K562 (cell line): ENCODE measurements at regions not wholly inside any gene's neighbourhood (a gene's known extent, or its start where the extent isn't known, plus 50 kb on each side); places are given as distances from the start of the nearest gene placed in this dataset.

ENCODE experiments used
- ATF3 ChIP-seq, 2 experiments: fragments of 450-650 bp in 1 of 2; sonication (generic) in 1 of 2; formaldehyde crosslinking in 1 of 2; IDR thresholded peaks in 1 of 2; conservative IDR thresholded peaks in 1 of 2; 2 replicates each; pipeline versions ENCODE4 v1.6.1 to v1.8.1; 2016 to 2023; ENCODE audit warnings: mild to moderate bottlenecking in 2 of 2, moderate library complexity in 2 of 2, inconsistent platforms in 1 of 2, missing genetic modification reagents in 1 of 2
- C11orf30 ChIP-seq: fragments of 450-650 bp; IDR thresholded peaks from 2 replicates; pipeline ENCODE4 v1.6.1; 2016; ENCODE audit warnings: low read depth, mild to moderate bottlenecking
- DDX20 ChIP-seq: fragments of 450-650 bp; IDR thresholded peaks from 2 replicates; pipeline ENCODE4 v1.6.1; 2016; ENCODE audit warnings: missing genetic modification characterization, low read depth, mild to moderate bottlenecking, missing compliant biosample characterization, moderate library complexity
- ELK3 ChIP-seq: fragments of 450-650 bp; formaldehyde crosslinking; IDR thresholded peaks from 2 replicates; pipeline ENCODE4 v1.4.0; 2020; ENCODE audit warnings: mild to moderate bottlenecking
- FOSL1 ChIP-seq: fragments of 200-800 bp; sonication (Bioruptor generic); conservative IDR thresholded peaks from 2 replicates; pipeline ENCODE4 v1.6.1; 2016; ENCODE audit warnings: missing genetic modification characterization, missing compliant biosample characterization
- HDAC6 ChIP-seq: IDR thresholded peaks from 2 replicates; pipeline ENCODE4 v1.6.1; 2012; ENCODE audit warnings: low read depth, mild to moderate bottlenecking, control low read depth, inconsistent platforms, low read length, moderate library complexity
- HNRNPUL1 ChIP-seq: fragments of 200-400 bp; formaldehyde crosslinking; IDR thresholded peaks from 2 replicates; pipeline ENCODE4 v1.6.1; 2017; ENCODE audit warnings: low read length
- KHSRP ChIP-seq: fragments of 450-650 bp; IDR thresholded peaks from 2 replicates; pipeline ENCODE4 v1.6.1; 2017
- NFE2 ChIP-seq: IDR thresholded peaks from 2 replicates; pipeline ENCODE4 v1.6.1; 2014; ENCODE audit warnings: antibody characterized with exemption, low read depth
- NR2F6 ChIP-seq: fragments of 450-650 bp; formaldehyde crosslinking; IDR thresholded peaks from 2 replicates; pipeline ENCODE4 v1.4.0; 2020; ENCODE audit warnings: mild to moderate bottlenecking
- RHOXF2B ChIP-seq: fragments of 250-450 bp; sonication (Bioruptor Pico); conservative IDR thresholded peaks from 2 replicates; pipeline ENCODE4 v1.5.1; 2021
- ZNF134 ChIP-seq: fragments of 250-450 bp; sonication (Bioruptor Pico); conservative IDR thresholded peaks from 2 replicates; pipeline ENCODE4 v1.4.0; 2020
- ZNF197 ChIP-seq: fragments of 200-800 bp; sonication (Bioruptor generic); IDR thresholded peaks from 2 replicates; pipeline ENCODE4 v1.6.1; 2016; ENCODE audit warnings: low read depth, missing genetic modification characterization, missing compliant biosample characterization
- ZNF384 ChIP-seq: IDR thresholded peaks from 2 replicates; pipeline ENCODE4 v1.6.1; 2012; ENCODE audit warnings: low read depth, low read length, improper control_type of control experiment
- ZNF561 ChIP-seq: fragments of 450-650 bp; formaldehyde crosslinking; conservative IDR thresholded peaks from 2 replicates; pipeline ENCODE4 v1.4.0; 2020; ENCODE audit warnings: mild to moderate bottlenecking, moderate library complexity
- TF ChIP-seq, protein P1 (sequence below): sonication (generic); formaldehyde crosslinking; IDR thresholded peaks from 2 replicates; pipeline ENCODE4 v1.8.0; 2022; ENCODE audit warnings: missing genetic modification reagents, mild to moderate bottlenecking, borderline replicate concordance
- TF ChIP-seq, protein P2 (sequence below): fragments of 250-450 bp; sonication (Bioruptor Pico); IDR thresholded peaks from 2 replicates; pipeline ENCODE4 v1.8.0; 2021; ENCODE audit warnings: mild to moderate bottlenecking, moderate library complexity
- TF ChIP-seq, protein P3 (sequence below): fragments of 250-450 bp; sonication (Bioruptor Pico); IDR thresholded peaks from 2 replicates; pipeline ENCODE4 v1.4.0; 2020; ENCODE audit warnings: mild to moderate bottlenecking

GRCh38 chrX:42096265-42096920 lies 173.0 kb upstream of the CASK start (continued):
- TF ChIP-seq, protein P1, sequence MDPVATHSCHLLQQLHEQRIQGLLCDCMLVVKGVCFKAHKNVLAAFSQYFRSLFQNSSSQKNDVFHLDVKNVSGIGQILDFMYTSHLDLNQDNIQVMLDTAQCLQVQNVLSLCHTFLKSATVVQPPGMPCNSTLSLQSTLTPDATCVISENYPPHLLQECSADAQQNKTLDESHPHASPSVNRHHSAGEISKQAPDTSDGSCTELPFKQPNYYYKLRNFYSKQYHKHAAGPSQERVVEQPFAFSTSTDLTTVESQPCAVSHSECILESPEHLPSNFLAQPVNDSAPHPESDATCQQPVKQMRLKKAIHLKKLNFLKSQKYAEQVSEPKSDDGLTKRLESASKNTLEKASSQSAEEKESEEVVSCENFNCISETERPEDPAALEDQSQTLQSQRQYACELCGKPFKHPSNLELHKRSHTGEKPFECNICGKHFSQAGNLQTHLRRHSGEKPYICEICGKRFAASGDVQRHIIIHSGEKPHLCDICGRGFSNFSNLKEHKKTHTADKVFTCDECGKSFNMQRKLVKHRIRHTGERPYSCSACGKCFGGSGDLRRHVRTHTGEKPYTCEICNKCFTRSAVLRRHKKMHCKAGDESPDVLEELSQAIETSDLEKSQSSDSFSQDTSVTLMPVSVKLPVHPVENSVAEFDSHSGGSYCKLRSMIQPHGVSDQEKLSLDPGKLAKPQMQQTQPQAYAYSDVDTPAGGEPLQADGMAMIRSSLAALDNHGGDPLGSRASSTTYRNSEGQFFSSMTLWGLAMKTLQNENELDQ (CRISPR knock-in tag), result no peak
- TF ChIP-seq HDAC6 (no peak), ZNF134 (CRISPR knock-in tag) (no peak), NFE2 (peak; percentile 11; the same call in 1 of the 2 replicates), HNRNPUL1 (no peak), FOSL1 (tag) (peak; percentile 68), DDX20 (no peak), ZNF197 (no peak), ATF3 (IDR thresholded peaks at IDR 0.05) (no peak), ATF3 (CRISPR knock-in tag; conservative IDR thresholded peaks at IDR 0.05) (no peak), ZNF561 (no peak), C11orf30 (no peak), RHOXF2B (CRISPR knock-in tag) (no peak), NR2F6 (CRISPR knock-in tag) (no peak), ZNF384 (no peak), KHSRP (no peak), ELK3 (no peak)
- TF ChIP-seq, protein P2, sequence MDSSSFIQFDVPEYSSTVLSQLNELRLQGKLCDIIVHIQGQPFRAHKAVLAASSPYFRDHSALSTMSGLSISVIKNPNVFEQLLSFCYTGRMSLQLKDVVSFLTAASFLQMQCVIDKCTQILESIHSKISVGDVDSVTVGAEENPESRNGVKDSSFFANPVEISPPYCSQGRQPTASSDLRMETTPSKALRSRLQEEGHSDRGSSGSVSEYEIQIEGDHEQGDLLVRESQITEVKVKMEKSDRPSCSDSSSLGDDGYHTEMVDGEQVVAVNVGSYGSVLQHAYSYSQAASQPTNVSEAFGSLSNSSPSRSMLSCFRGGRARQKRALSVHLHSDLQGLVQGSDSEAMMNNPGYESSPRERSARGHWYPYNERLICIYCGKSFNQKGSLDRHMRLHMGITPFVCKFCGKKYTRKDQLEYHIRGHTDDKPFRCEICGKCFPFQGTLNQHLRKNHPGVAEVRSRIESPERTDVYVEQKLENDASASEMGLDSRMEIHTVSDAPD (CRISPR knock-in tag), result no peak
- TF ChIP-seq, protein P3, sequence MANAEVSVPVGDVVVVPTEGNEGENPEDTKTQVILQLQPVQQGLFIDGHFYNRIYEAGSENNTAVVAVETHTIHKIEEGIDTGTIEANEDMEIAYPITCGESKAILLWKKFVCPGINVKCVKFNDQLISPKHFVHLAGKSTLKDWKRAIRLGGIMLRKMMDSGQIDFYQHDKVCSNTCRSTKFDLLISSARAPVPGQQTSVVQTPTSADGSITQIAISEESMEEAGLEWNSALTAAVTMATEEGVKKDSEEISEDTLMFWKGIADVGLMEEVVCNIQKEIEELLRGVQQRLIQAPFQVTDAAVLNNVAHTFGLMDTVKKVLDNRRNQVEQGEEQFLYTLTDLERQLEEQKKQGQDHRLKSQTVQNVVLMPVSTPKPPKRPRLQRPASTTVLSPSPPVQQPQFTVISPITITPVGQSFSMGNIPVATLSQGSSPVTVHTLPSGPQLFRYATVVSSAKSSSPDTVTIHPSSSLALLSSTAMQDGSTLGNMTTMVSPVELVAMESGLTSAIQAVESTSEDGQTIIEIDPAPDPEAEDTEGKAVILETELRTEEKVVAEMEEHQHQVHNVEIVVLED, result no peak
